NCI-H82 treated with DMSO at 0.1 percent for 48 hours (cell line): ENCODE measurements at regions not wholly inside any gene's neighbourhood (a gene's known extent, or its start where the extent isn't known, plus 50 kb on each side); places are given as distances from the start of the nearest gene placed in this dataset.
"Not testable (repeated sequence)": the region's sequence is repeated elsewhere in the genome, so short reads cannot be mapped to it uniquely, and the experiment has no call there.

ENCODE experiments used
- DNase-seq: peaks from one replicate; lab custom pipeline; 2025; ENCODE audit not compliant: unreplicated experiment; lab: John Stamatoyannopoulos, UW

GRCh38 chr10:31687663-31688482 lies 240.8 kb downstream of the ARHGAP12 start:
- DNase-seq = no peak

GRCh38 chr10:31686599-31686998 lies 242.0 kb downstream of the ARHGAP12 start:
- no peak for DNase-seq

GRCh38 chr10:31683682-31684081 lies 244.9 kb downstream of the ARHGAP12 start:
- DNase-seq = no peak

GRCh38 chr10:31679936-31680335 lies 248.7 kb downstream of the ARHGAP12 start:
- no peak for DNase-seq

- DNase-seq = no peak
Observed at GRCh38 chr10:31678575-31679516, 249.8 kb downstream of the ARHGAP12 start.

- no peak for DNase-seq
Observed at GRCh38 chr10:31678139-31678536, 250.5 kb downstream of the ARHGAP12 start.

GRCh38 chr10:31677195-31678138 lies 251.2 kb downstream of the ARHGAP12 start:
- DNase-seq = no peak

- DNase-seq = no peak
Observed at GRCh38 chr10:31675726-31676125, 252.9 kb downstream of the ARHGAP12 start.

- no peak for DNase-seq
Observed at GRCh38 chr10:31669357-31669756, 259.3 kb downstream of the ARHGAP12 start.

GRCh38 chr10:31668326-31668725 lies 260.3 kb downstream of the ARHGAP12 start:
- no peak for DNase-seq

- DNase-seq = not testable (repeated sequence)
Observed at GRCh38 chr10:31665764-31666279, 262.8 kb downstream of the ARHGAP12 start.

- no peak for DNase-seq
Observed at GRCh38 chr10:31664803-31665202, 263.8 kb downstream of the ARHGAP12 start.

GRCh38 chr10:31664071-31664470 lies 264.6 kb downstream of the ARHGAP12 start:
- not testable (repeated sequence) for DNase-seq

GRCh38 chr10:31660300-31660699 lies 268.3 kb downstream of the ARHGAP12 start:
- no peak for DNase-seq

GRCh38 chr10:31659665-31660064 lies 269.0 kb downstream of the ARHGAP12 start:
- no peak for DNase-seq

- DNase-seq = no peak
Observed at GRCh38 chr10:31657434-31657872, 271.2 kb downstream of the ARHGAP12 start.

GRCh38 chr10:31656851-31657433 lies 271.7 kb downstream of the ARHGAP12 start:
- no peak for DNase-seq

GRCh38 chr10:31652038-31652437 lies 276.6 kb downstream of the ARHGAP12 start:
- DNase-seq = no peak

GRCh38 chr10:31650010-31650409 lies 278.6 kb downstream of the ARHGAP12 start:
- peak; percentile 68 for DNase-seq

- no peak for DNase-seq
Observed at GRCh38 chr10:31648966-31649365, 279.7 kb downstream of the ARHGAP12 start.
